ENCODE measurements at regions not wholly inside any gene's neighbourhood (a gene's known extent, or its start where the extent isn't known, plus 50 kb on each side); places are given as distances from the start of the nearest gene placed in this dataset.

DNA sequence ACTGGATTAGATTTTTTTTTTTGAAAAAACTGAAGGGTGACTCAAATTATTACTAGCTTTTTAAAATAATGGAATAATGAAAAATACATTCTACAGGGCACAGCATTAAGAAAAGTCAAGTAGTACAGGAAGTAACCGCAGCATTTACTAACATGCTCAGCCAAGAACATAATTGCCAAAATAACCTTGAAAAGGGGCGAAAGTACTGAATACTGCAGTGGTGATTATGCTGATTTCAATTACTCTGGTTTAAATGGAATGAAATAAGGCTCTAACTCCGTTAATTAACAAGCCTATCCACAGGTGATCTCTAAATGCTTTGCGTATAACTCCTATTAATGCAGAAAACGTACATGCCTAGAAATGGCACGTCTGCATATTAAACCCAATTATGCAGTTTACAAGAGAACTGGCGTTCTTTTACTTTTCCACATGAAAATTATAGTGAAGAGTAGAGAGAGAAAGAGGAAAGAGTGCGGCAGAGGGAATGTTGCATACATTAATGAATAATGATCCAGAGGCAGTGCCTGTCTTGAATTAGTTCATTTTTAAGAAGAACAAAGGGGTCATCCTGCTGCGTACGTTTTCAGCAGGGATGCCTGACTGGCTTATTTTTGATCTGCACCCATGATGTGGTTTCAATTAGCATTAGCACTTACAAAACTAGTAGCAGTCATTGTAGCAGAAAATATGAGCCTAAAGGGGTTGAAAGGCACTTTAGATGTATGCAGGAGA, 612.4 kb downstream of the NYAP2 start:
- Mint-ChIP-seq H3K27me3 (peaks cover 32% of the 10 kb centered on the region), H3K27ac (no peak overlapping the region), H3K36me3 (ENCODE audit: low read depth) (no peaks in the 10 kb centered on the region), H3K4me1 (ENCODE audit: low read depth) (no peaks in the 10 kb centered on the region), H3K4me3 (no peak overlapping the region), H3K9me3 (peaks cover 6% of the 10 kb centered on the region)

DNA sequence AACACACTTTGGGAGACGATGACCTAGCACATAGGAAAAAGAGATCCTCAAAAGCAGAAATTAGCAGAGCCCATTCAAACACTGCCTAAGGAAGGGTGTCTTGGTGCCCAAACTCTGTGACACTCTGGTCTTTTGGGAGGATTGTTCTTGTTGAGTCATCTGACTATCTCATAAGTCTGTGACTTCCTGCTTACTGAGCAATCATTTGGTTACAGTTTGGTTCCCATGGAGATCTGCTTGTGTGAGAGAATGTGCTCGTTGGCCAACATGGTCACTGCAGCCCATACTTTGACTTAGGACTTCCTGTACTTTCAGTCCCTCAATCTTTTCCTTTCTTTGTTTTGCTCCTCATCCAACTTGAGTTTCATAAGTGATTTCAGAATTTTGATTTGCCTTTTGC, 602.9 kb downstream of the NYAP2 start:
- Mint-ChIP-seq H3K27me3 (peaks cover 6% of the 10 kb centered on the region), H3K9me3 (peaks cover 4% of the 10 kb centered on the region), H3K4me3 (no peak overlapping the region), H3K4me1 (ENCODE audit: low read depth) (no peaks in the 10 kb centered on the region), H3K36me3 (ENCODE audit: low read depth) (no peaks in the 10 kb centered on the region), H3K27ac (no peak overlapping the region)

DNA sequence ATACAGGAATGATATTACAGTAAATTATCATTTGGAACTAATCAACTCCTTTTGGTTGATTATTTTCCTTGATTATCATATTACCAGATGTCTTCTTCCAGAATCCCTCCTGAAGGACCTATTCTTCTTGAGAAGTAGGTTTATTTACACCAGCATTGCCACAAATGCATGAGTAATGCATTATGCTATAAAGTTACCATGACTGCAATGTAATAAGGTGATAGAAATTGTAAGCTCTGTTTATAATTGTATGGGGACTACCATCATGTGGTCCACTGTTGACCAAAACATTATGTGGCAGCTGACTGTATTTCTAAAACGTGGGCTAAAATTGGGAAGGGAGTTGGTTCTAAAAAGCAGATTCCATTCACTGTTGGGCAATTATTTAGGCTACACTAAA, 602.2 kb downstream of the NYAP2 start:
- no peak overlapping the region for H3K27ac Mint-ChIP-seq
- no peaks in the 10 kb centered on the region for H3K4me1 Mint-ChIP-seq (ENCODE audit: low read depth)
- H3K4me3 Mint-ChIP-seq, result no peak overlapping the region
- H3K36me3 Mint-ChIP-seq (ENCODE audit: low read depth), result no peaks in the 10 kb centered on the region
- peaks cover 4% of the 10 kb centered on the region for H3K9me3 Mint-ChIP-seq
- H3K27me3 Mint-ChIP-seq, result peaks cover 6% of the 10 kb centered on the region

DNA sequence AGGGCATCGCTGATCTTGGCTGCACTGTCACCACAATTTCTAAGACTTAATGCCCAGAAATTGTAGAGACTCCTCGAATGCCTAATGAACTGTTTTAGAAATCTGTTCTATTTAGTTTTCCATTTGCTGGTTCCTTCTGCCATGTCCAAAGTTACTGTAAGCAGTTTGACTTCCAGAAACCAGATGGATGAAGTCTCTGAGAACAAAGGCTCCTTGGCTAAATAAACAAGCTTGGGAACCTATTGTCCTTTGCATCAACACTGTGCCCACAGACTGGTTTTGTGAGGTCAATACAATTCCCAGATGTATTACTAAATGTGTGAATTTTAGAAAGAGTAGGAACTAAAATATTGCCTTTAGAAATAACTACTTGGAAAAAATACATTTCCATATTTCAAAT, 600.2 kb downstream of the NYAP2 start:
- Mint-ChIP-seq H3K4me1 (ENCODE audit: low read depth) (peaks cover 9% of the 10 kb centered on the region), H3K4me3 (no peak overlapping the region), H3K27me3 (peaks cover 6% of the 10 kb centered on the region), H3K36me3 (ENCODE audit: low read depth) (no peaks in the 10 kb centered on the region), H3K27ac (no peak overlapping the region), H3K9me3 (peaks cover 4% of the 10 kb centered on the region)

DNA sequence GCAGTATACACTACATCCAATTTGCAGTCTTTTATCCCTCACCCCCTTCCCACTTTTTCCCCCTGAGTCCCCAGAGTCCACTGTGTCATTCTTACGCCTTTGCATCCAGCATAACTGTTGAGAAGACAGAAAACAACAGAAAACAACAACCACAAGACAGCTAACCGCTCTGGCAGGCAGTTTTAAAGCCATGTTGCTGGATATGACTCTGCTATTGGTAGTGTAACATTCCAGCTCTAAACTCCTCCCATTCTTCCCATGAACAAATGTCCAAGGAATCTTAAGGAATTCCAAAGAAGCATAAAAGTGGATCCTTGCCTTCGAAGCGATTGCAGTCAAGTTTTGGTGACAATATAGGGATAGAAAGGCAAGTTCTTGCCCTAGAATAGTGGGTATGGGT, 599.1 kb downstream of the NYAP2 start:
- no peaks in the 10 kb centered on the region for H3K36me3 Mint-ChIP-seq (ENCODE audit: low read depth)
- H3K27me3 Mint-ChIP-seq, result peaks cover 6% of the 10 kb centered on the region
- no peak overlapping the region for H3K27ac Mint-ChIP-seq
- peaks cover 4% of the 10 kb centered on the region for H3K9me3 Mint-ChIP-seq
- no peak overlapping the region for H3K4me3 Mint-ChIP-seq
- H3K4me1 Mint-ChIP-seq (ENCODE audit: low read depth), result peaks cover 9% of the 10 kb centered on the region

DNA sequence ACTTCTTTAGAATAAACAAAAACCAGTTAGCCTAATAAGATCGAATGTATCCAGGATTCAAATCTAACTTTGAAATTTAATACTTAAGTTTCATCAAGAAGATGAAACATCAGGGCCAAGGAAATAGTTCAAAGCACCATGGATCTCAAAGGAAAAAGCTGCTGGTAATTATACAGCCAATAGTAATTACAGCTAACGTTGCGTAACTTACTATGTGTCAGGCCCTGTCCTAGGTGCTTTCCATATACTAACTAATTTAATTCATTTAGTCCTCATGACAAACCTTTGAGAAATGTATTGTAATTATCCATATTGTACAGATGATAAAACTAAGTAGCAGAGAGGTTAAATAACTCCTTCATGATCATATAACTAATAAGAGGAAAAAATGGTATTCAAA, 598.6 kb downstream of the NYAP2 start:
- Mint-ChIP-seq H3K4me3 (no peak overlapping the region), H3K27me3 (peaks cover 10% of the 10 kb centered on the region), H3K4me1 (ENCODE audit: low read depth) (peaks cover 9% of the 10 kb centered on the region), H3K9me3 (peaks cover 4% of the 10 kb centered on the region), H3K27ac (no peak overlapping the region), H3K36me3 (ENCODE audit: low read depth) (no peaks in the 10 kb centered on the region)

DNA sequence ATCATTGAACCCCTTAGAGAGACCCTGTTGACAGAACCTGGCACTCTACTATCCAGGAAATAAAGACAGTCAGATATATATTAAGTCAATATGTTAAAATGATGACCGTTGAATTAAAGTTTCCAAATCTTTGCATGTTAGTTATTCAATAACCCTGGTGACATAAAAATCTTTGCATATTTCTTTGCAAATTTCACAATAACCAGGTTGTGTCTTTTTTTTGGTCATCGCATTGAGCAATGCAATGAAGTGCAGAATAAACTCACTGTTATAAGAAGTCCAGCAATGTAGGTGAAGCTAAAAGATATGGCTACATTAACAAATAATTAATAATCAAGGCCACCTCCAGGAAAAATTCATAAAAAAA, 596.9 kb downstream of the NYAP2 start:
- peaks cover 9% of the 10 kb centered on the region for H3K4me1 Mint-ChIP-seq (ENCODE audit: low read depth)
- peaks cover 13% of the 10 kb centered on the region for H3K27me3 Mint-ChIP-seq
- no peak overlapping the region for H3K4me3 Mint-ChIP-seq
- no peaks in the 10 kb centered on the region for H3K36me3 Mint-ChIP-seq (ENCODE audit: low read depth)
- H3K27ac Mint-ChIP-seq, result no peak overlapping the region
- H3K9me3 Mint-ChIP-seq, result peaks cover 4% of the 10 kb centered on the region

DNA sequence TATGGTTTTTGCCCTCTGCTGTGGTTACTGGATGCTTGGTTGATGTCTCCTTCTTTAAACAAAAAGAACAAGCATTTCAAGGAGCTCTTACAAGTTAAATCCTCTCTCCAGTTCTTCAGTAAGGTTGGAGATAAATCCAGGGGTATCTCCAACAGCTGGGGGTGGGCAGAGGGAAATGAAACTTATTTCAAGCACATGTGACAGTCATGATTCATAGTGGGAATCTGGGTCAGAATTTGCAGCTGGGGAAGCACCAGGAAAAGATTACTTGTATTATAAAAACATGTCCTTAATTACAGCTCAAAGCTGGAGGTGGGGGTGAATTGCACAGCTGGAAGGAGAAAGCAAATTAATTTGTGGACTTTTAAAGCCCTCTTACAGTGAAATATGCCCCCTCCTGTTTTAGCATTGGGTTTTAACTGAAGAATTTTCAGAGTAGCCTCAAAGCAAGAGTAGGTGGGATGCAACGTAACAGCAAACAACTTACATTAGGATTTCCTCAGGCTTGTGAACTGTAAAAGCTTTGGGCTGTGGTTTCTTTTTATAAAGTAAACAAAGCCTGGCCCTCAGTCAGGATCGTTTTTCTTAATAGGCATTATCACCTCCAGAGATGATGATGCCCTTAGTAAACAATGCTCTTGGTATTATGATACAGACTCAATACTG, 596.4 kb downstream of the NYAP2 start:
- H3K27me3 Mint-ChIP-seq, result peaks cover 17% of the 10 kb centered on the region
- no peak overlapping the region for H3K27ac Mint-ChIP-seq
- H3K4me1 Mint-ChIP-seq (ENCODE audit: low read depth), result peaks cover 9% of the 10 kb centered on the region
- H3K4me3 Mint-ChIP-seq, result no peak overlapping the region
- H3K9me3 Mint-ChIP-seq, result peaks cover 4% of the 10 kb centered on the region
- no peaks in the 10 kb centered on the region for H3K36me3 Mint-ChIP-seq (ENCODE audit: low read depth)

DNA sequence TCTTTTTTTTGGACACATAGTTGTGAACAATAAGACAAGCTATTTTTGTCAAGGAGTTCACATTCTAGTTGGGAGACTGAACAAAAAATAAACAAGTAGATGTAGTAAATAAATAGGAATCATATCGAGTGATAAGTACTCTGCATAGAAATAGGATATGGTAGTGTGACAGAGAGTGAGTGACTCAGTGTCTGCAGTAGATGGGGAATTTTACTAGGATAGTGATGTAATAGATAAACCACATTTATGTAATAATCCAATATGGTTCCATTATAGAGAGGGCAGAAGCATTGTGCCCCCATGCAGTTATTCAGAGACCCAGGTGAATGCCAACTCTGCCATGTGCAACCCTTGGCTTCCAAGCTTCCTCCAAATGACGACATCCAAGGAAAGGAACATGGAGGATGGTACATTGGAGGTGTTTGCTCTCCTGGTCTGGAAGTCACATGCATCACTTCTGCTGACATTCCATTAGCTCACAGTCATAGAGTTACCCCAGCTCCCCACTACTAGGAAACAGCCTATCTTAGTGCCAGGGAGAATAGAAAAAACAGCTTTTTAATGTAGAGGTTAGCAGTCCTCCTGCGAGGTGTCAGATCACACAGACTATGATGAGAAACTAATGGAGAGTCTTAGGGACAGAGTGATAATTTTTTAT, 595.4 kb downstream of the NYAP2 start:
- H3K36me3 Mint-ChIP-seq (ENCODE audit: low read depth), result no peaks in the 10 kb centered on the region
- H3K27ac Mint-ChIP-seq, result no peak overlapping the region
- no peak overlapping the region for H3K4me3 Mint-ChIP-seq
- peaks cover 9% of the 10 kb centered on the region for H3K4me1 Mint-ChIP-seq (ENCODE audit: low read depth)
- H3K9me3 Mint-ChIP-seq, result peaks cover 8% of the 10 kb centered on the region
- H3K27me3 Mint-ChIP-seq, result peaks cover 17% of the 10 kb centered on the region

DNA sequence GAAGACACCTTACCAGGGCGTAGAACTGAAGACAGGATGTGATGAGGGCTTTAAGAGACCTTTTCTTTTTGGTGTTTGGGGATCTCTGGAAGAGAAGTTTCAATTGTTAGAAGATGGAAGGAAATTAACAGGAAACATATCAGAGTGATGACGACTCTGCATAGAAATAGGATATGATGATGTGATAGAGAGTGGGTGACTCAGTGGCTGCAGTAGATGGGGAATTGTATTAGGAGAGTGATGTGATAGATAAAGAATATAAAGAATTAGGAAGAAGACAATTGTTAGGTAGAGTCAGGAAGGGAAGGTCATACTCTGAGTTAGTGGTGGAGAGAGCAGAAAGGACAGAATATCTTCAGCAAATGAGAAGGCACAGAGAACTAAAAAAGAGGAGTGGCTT, 593.9 kb downstream of the NYAP2 start:
- Mint-ChIP-seq H3K9me3 (peaks cover 8% of the 10 kb centered on the region), H3K36me3 (ENCODE audit: low read depth) (no peaks in the 10 kb centered on the region), H3K27ac (no peak overlapping the region), H3K27me3 (peaks cover 17% of the 10 kb centered on the region), H3K4me3 (no peak overlapping the region), H3K4me1 (ENCODE audit: low read depth) (peaks cover 9% of the 10 kb centered on the region)

DNA sequence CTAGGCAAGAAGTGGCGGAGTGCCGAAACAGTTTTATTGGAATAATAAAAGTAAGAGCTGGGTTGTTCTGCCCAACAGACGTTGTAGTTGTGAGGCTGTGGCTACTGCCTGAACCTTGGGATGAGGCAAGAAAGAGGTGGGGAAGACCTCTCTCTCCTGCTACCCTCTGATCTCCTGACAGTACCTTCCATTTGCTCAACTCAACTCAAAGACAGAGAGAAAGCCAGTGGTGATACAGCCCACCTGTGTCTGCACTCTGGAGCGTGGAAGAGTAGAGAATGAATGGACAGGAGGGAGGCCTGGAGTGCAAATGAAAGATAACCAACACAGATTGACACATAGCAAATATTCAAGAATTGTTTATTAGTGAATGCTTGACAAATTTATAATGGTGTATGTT, 590.3 kb downstream of the NYAP2 start:
- Mint-ChIP-seq H3K36me3 (ENCODE audit: low read depth) (no peaks in the 10 kb centered on the region), H3K4me3 (no peak overlapping the region), H3K4me1 (ENCODE audit: low read depth) (no peaks in the 10 kb centered on the region), H3K27me3 (peaks cover 11% of the 10 kb centered on the region), H3K27ac (no peak overlapping the region), H3K9me3 (peaks cover 3% of the 10 kb centered on the region)

DNA sequence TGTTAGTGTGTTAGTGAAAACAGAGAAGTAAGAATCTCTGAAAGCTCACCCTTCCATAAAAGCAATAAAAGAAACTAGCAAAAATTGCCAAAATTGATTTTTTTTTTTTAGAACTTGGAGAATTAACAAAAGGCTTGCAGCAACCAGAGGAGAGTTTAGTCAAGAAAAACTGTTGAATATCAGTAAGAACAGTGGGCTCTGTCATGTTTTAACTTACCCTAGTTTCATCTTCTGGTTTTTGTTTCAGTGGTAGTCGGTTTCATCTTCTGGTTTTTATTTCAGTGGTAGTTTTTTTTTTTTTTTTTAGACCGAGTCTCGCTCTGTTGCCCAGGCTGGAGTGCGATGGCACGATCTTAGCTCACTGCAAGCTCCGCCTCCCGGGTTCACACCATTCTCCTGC, 580.9 kb downstream of the NYAP2 start:
- Mint-ChIP-seq H3K27ac (no peak overlapping the region), H3K36me3 (ENCODE audit: low read depth) (no peaks in the 10 kb centered on the region), H3K27me3 (no peaks in the 10 kb centered on the region), H3K9me3 (no peaks in the 10 kb centered on the region), H3K4me3 (no peak overlapping the region), H3K4me1 (ENCODE audit: low read depth) (no peaks in the 10 kb centered on the region)

DNA sequence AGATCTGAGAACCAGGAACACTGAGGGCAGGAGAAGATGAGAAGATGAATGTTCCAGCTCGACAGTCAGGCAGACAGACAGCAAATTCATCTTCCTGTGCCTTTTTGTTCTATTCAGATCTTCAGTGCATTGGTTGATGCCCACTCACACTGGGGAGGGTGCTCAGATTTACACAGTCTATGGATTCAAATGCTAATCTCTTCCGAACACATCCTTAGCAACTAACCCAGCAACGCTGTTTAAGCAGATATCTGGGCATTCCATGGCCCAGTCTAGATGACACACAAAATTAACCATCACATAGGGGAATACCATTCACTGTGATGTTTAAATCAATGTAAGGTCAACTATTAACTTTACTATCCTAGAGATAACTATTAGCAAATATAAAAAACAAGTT, 571.9 kb downstream of the NYAP2 start:
- Mint-ChIP-seq H3K9me3 (peaks cover 14% of the 10 kb centered on the region), H3K4me1 (ENCODE audit: low read depth) (no peaks in the 10 kb centered on the region), H3K27me3 (no peaks in the 10 kb centered on the region), H3K4me3 (no peak overlapping the region), H3K27ac (no peak overlapping the region), H3K36me3 (ENCODE audit: low read depth) (no peaks in the 10 kb centered on the region)

DNA sequence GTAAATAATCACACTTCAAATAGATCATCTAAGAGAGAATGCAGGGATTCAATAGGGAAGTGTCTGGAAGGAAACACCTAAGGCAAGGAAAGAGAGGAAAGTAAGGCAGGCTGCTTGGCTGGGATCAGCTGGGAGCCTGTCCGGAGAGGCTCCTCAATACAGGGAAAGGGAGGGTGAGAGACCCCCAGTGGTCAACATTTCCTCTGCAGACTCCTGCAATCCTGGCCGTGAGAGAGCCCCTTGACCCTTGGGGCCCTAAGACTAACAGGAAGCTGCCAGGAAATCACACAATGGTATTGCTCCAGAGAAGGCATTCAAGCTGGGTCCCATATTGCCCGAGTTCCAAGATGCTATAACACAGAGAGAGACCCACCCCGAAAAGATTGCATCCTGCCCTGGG, 549.4 kb downstream of the NYAP2 start:
- Mint-ChIP-seq H3K4me3 (no peak overlapping the region), H3K36me3 (ENCODE audit: low read depth) (peaks cover 3% of the 10 kb centered on the region), H3K4me1 (ENCODE audit: low read depth) (no peaks in the 10 kb centered on the region), H3K9me3 (peaks cover 21% of the 10 kb centered on the region), H3K27me3 (peaks cover 3% of the 10 kb centered on the region), H3K27ac (no peak overlapping the region)

DNA sequence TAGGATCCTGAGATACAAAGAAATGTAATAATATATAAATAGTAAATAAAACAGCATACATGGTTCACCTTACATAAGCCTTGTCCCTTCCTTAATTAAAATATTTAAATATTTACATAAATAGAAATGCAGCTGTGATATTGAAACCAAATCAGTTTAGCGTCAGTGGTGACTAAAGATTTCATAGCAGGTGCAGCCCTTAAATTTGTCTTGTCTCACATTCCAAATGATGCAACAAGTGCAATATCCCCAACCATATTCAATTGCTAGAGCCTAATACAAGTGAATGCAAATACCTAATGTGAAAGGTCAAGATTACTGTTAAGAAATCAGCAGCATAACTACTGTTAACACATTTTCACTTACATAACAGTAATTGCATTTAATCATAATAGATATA, 539.5 kb downstream of the NYAP2 start:
- peaks cover 9% of the 10 kb centered on the region for H3K27me3 Mint-ChIP-seq
- no peak overlapping the region for H3K4me3 Mint-ChIP-seq
- H3K36me3 Mint-ChIP-seq (ENCODE audit: low read depth), result no peaks in the 10 kb centered on the region
- no peaks in the 10 kb centered on the region for H3K4me1 Mint-ChIP-seq (ENCODE audit: low read depth)
- no peaks in the 10 kb centered on the region for H3K9me3 Mint-ChIP-seq
- no peak overlapping the region for H3K27ac Mint-ChIP-seq
